H1 (cell line): ENCODE measurements at regions not wholly inside any gene's neighbourhood (a gene's known extent, or its start where the extent isn't known, plus 50 kb on each side); places are given as distances from the start of the nearest gene placed in this dataset.

Experiments
- CTCF ChIA-PET: fragments of 300-600 bp; sonication (Branson Sonifier 250); formaldehyde crosslinking; loops from one replicate; lab custom pipeline; 2021; ENCODE audit not compliant: partially characterized antibody; lab: Charles Lee
- POLR2A ChIA-PET: fragments of 300-600 bp; sonication (Branson Sonifier 250); formaldehyde crosslinking; loops from one replicate; lab custom pipeline; 2021; ENCODE audit warnings: inconsistent platforms; ENCODE audit not compliant: partially characterized antibody; lab: Charles Lee
- DNase-seq, 2 experiments: peaks; one replicate each; pipeline versions ENCODE4 v3.0.0 to v3.0.0-alpha.2; 2010 to 2022; ENCODE audit warnings: low spot score in 2 of 2, low read depth in 1 of 2, mixed read lengths in 1 of 2
- FAIRE-seq: peaks from 2 replicates; lab custom pipeline; 2011; peaks lifted over from hg19 to GRCh38; lab: Jason Lieb, UNC
- H2AFZ ChIP-seq: 2 replicates; pipeline ENCODE4 v1.8.1; 2012; ENCODE audit warnings: low read length, inconsistent platforms
- H2AK5ac ChIP-seq: 2 replicates; pipeline ENCODE4 v1.6.1; 2013; ENCODE audit warnings: low read depth, low read length
- H2BK120ac ChIP-seq: replicated peaks from 2 replicates; pipeline ENCODE3; 2013; ENCODE audit warnings: low read depth, low read length, inconsistent platforms
- H2BK12ac ChIP-seq: 2 replicates; pipeline ENCODE4 v1.6.1; 2013; ENCODE audit warnings: low read depth, low read length
- H2BK15ac ChIP-seq: 2 replicates; pipeline ENCODE4 v1.6.1; 2013; ENCODE audit warnings: low read length
- H2BK20ac ChIP-seq: 2 replicates; pipeline ENCODE4 v1.6.1; 2013; ENCODE audit warnings: low read length
- H2BK5ac ChIP-seq: 2 replicates; pipeline ENCODE4 v1.6.1; 2013; ENCODE audit warnings: low read depth, low read length
- H3K14ac ChIP-seq: 2 replicates; pipeline ENCODE4 v1.6.1; 2013; ENCODE audit warnings: inconsistent platforms; ENCODE audit not compliant: insufficient read length
- H3K18ac ChIP-seq: 2 replicates; pipeline ENCODE4 v1.6.1; 2013; ENCODE audit warnings: low read length; ENCODE audit errors: extremely low read depth
- H3K23ac ChIP-seq: 2 replicates; pipeline ENCODE4 v1.6.1; 2013; ENCODE audit warnings: inconsistent platforms; ENCODE audit not compliant: insufficient read length
- H3K23me2 ChIP-seq: 2 replicates; pipeline ENCODE4 v1.6.1; 2013; ENCODE audit warnings: low read depth, low read length
- H3K27ac ChIP-seq: 2 replicates; pipeline ENCODE4 v1.6.1; 2011; ENCODE audit warnings: low read depth, low read length, inconsistent platforms
- H3K27me3 ChIP-seq, 4 experiments: replicated peaks in 1 of 4; 1 replicate in 1 of 4; 2 replicates in 3 of 4; pipeline versions ENCODE4 v1.6.1 to v1.8.1; 2011 to 2013; ENCODE audit warnings: low read length in 3 of 4, mild to moderate bottlenecking in 3 of 4, inconsistent platforms in 2 of 4, mixed read lengths in 2 of 4, moderate library complexity in 1 of 4; ENCODE audit not compliant: control insufficient read depth in 3 of 4, insufficient read depth in 3 of 4; ENCODE audit errors: extremely low read depth in 1 of 4
- H3K36me3 ChIP-seq, 4 experiments: 2 replicates each; pipeline versions ENCODE4 v1.6.1 to v1.8.1; 2011 to 2013; ENCODE audit warnings: mild to moderate bottlenecking in 4 of 4, low read length in 3 of 4, moderate library complexity in 2 of 4, control low read depth in 1 of 4, inconsistent platforms in 1 of 4; ENCODE audit not compliant: insufficient read depth in 4 of 4, control insufficient read depth in 2 of 4
- H3K4ac ChIP-seq: replicated peaks from 2 replicates; pipeline ENCODE3; 2013; ENCODE audit warnings: low read length, low read depth, mixed read lengths, inconsistent platforms; ENCODE audit not compliant: insufficient read length
- H3K4me1 ChIP-seq, 4 experiments: replicated peaks in 1 of 4; 1 replicate in 1 of 4; 2 replicates in 3 of 4; pipeline versions ENCODE4 v1.6.1 to v1.8.1; 2011 to 2013; ENCODE audit warnings: low read length in 3 of 4, inconsistent platforms in 2 of 4, mixed read lengths in 1 of 4; ENCODE audit not compliant: insufficient read depth in 4 of 4, control insufficient read depth in 3 of 4
- H3K4me2 ChIP-seq, 2 experiments: 2 replicates each; pipeline versions ENCODE4 v1.6.1 to v1.8.1; 2011 to 2013; ENCODE audit warnings: low read depth in 2 of 2, low read length in 2 of 2, control low read depth in 1 of 2, inconsistent platforms in 1 of 2, mild to moderate bottlenecking in 1 of 2; ENCODE audit not compliant: insufficient read depth in 1 of 2
- H3K4me3 ChIP-seq, 4 experiments: fragments of 200-600, 300-600 bp in 1 of 4; sonication (generic), shearing (Covaris generic), sonication (Bioruptor Twin) in 1 of 4; 2 replicates each; pipeline versions ENCODE4 v1.5.1 to v1.8.1; 2011 to 2016; ENCODE audit warnings: low read length in 4 of 4, low read depth in 3 of 4, control low read depth in 2 of 4, inconsistent platforms in 2 of 4, mild to moderate bottlenecking in 2 of 4, mixed read lengths in 1 of 4, moderate library complexity in 1 of 4; ENCODE audit not compliant: insufficient read depth in 2 of 4; ENCODE audit errors: extremely low read depth in 1 of 4
- H3K56ac ChIP-seq: replicated peaks from 2 replicates; pipeline ENCODE3; 2013; ENCODE audit warnings: low read depth, mild to moderate bottlenecking, mixed read lengths, low read length, inconsistent platforms; ENCODE audit not compliant: insufficient read length
- H3K79me1 ChIP-seq: 2 replicates; pipeline ENCODE4 v1.6.1; 2013; ENCODE audit warnings: low read depth, low read length, control low read depth
- H3K79me2 ChIP-seq, 2 experiments: 2 replicates each; pipeline versions ENCODE4 v1.6.1 to v1.8.1; 2012 to 2013; ENCODE audit warnings: low read length in 2 of 2, mild to moderate bottlenecking in 2 of 2, inconsistent platforms in 1 of 2; ENCODE audit not compliant: insufficient read depth in 2 of 2, control insufficient read depth in 1 of 2
- H3K9ac ChIP-seq, 4 experiments: replicated peaks in 1 of 4; 1 replicate in 1 of 4; 2 replicates in 3 of 4; pipeline versions ENCODE4 v1.6.1 to v1.8.1; 2011 to 2013; ENCODE audit warnings: low read depth in 3 of 4, low read length in 3 of 4, control low read depth in 2 of 4, mild to moderate bottlenecking in 2 of 4, moderate library complexity in 2 of 4, inconsistent platforms in 1 of 4; ENCODE audit errors: extremely low read depth in 1 of 4
- H3K9me3 ChIP-seq, 2 experiments: 2 replicates each; pipeline versions ENCODE4 v1.6.1 to v1.8.1; 2012 to 2013; ENCODE audit warnings: mild to moderate bottlenecking in 2 of 2, moderate library complexity in 2 of 2, control low read depth in 1 of 2, inconsistent platforms in 1 of 2, low read depth in 1 of 2, low read length in 1 of 2, mixed read lengths in 1 of 2; ENCODE audit not compliant: insufficient read depth in 2 of 2
- H4K20me1 ChIP-seq, 2 experiments: replicated peaks in 1 of 2; 2 replicates each; pipeline versions ENCODE3 to v1.8.1; 2011 to 2013; ENCODE audit warnings: inconsistent platforms in 2 of 2, low read length in 2 of 2, mild to moderate bottlenecking in 1 of 2; ENCODE audit not compliant: insufficient read depth in 2 of 2, control insufficient read depth in 1 of 2
- H4K5ac ChIP-seq: 2 replicates; pipeline ENCODE4 v1.6.1; 2013; ENCODE audit warnings: low read length, low read depth, mixed read lengths, inconsistent platforms; ENCODE audit not compliant: insufficient read length
- H4K8ac ChIP-seq: 2 replicates; pipeline ENCODE4 v1.8.0; 2013; ENCODE audit warnings: mild to moderate bottlenecking, moderate library complexity, low read length, inconsistent platforms; ENCODE audit not compliant: insufficient read depth; ENCODE audit errors: extremely low read depth
- H4K91ac ChIP-seq: replicated peaks from 2 replicates; pipeline ENCODE3; 2013; ENCODE audit warnings: low read length, mixed read lengths, inconsistent platforms; ENCODE audit not compliant: insufficient read length
- CHD1 ChIP-seq: IDR thresholded peaks from 2 replicates; pipeline ENCODE4 v1.6.1; 2012; ENCODE audit warnings: low read depth, low read length, improper control_type of control experiment
- CHD2 ChIP-seq: IDR thresholded peaks from 2 replicates; pipeline ENCODE4 v1.6.1; 2012; ENCODE audit warnings: low read length, improper control_type of control experiment
- HDAC6 ChIP-seq: IDR thresholded peaks from one replicate; pipeline ENCODE4 v1.7.1; 2012; ENCODE audit warnings: low read depth, mild to moderate bottlenecking, inconsistent platforms, low read length, moderate library complexity
- JUND ChIP-seq: IDR thresholded peaks from 2 replicates; pipeline ENCODE4 v1.6.1; 2011; ENCODE audit warnings: mild to moderate bottlenecking, improper control_type of control experiment, low read length
- KDM1A ChIP-seq: fragments of 200-600, 300-600 bp; sonication (generic); IDR thresholded peaks from 2 replicates; pipeline ENCODE4 v1.7.1; 2016; ENCODE audit warnings: mild to moderate bottlenecking, low read length, borderline replicate concordance
- KDM4A ChIP-seq: IDR thresholded peaks from one replicate; pipeline ENCODE4 v1.7.1; 2012; ENCODE audit warnings: low read depth, mild to moderate bottlenecking, moderate library complexity, low read length, inconsistent platforms; ENCODE audit not compliant: severe bottlenecking
- KDM5A ChIP-seq: fragments of 200-600 bp; IDR thresholded peaks from 2 replicates; pipeline ENCODE4 v1.7.1; 2012; ENCODE audit warnings: mild to moderate bottlenecking, low read length, inconsistent platforms, mixed read lengths
- MAFK ChIP-seq: IDR thresholded peaks from 2 replicates; pipeline ENCODE4 v1.6.1; 2012; ENCODE audit warnings: low read depth, mild to moderate bottlenecking, improper control_type of control experiment, low read length
- RNF2 ChIP-seq: fragments of 200-900, 300-1000 bp; sonication (generic); IDR thresholded peaks from 2 replicates; pipeline ENCODE4 v1.7.1; 2016; ENCODE audit warnings: borderline replicate concordance, low read depth, mild to moderate bottlenecking, antibody characterized with exemption, low read length; ENCODE audit not compliant: poor library complexity, severe bottlenecking; ENCODE audit errors: missing control alignments
- SIN3A ChIP-seq, 2 experiments: IDR thresholded peaks in 1 of 2; conservative IDR thresholded peaks in 1 of 2; 2 replicates each; pipeline ENCODE4 v1.6.1; 2011 to 2012; ENCODE audit warnings: low read length in 2 of 2, improper control_type of control experiment in 1 of 2, low read depth in 1 of 2, mild to moderate bottlenecking in 1 of 2
- SIRT6 ChIP-seq: IDR thresholded peaks from one replicate; pipeline ENCODE4 v1.7.1; 2012; ENCODE audit warnings: low read length, inconsistent platforms
- SRF ChIP-seq: IDR thresholded peaks from 2 replicates; pipeline ENCODE4 v1.6.1; 2011; ENCODE audit warnings: mild to moderate bottlenecking, low read depth, low read length, moderate library complexity
- SUZ12 ChIP-seq: fragments of 200-600 bp; sonication (generic); IDR thresholded peaks from 2 replicates; pipeline ENCODE4 v1.6.1; 2012; ENCODE audit warnings: mild to moderate bottlenecking, inconsistent platforms, low read length, moderate library complexity, mixed read lengths
- WGBS, 2 experiments: shearing (Covaris generic) in 1 of 2; methylation state at CpG; one replicate each; pipeline versions ENCODE4 v1.1.6 to v1.1.7; 2013 to 2015; ENCODE audit warnings: low lambda C conversion rate in 2 of 2, mixed read lengths in 2 of 2, inconsistent platforms in 1 of 2, low coverage in 1 of 2, missing lambda C conversion rate in 1 of 2; ENCODE audit not compliant: insufficient replicate concordance in 2 of 2, insufficient coverage in 1 of 2, insufficient read length in 1 of 2; ENCODE audit errors: extremely low coverage in 1 of 2, missing lambda C conversion rate in 1 of 2; 5-methylcytosine and 5-hydroxymethylcytosine counted together

DNA sequence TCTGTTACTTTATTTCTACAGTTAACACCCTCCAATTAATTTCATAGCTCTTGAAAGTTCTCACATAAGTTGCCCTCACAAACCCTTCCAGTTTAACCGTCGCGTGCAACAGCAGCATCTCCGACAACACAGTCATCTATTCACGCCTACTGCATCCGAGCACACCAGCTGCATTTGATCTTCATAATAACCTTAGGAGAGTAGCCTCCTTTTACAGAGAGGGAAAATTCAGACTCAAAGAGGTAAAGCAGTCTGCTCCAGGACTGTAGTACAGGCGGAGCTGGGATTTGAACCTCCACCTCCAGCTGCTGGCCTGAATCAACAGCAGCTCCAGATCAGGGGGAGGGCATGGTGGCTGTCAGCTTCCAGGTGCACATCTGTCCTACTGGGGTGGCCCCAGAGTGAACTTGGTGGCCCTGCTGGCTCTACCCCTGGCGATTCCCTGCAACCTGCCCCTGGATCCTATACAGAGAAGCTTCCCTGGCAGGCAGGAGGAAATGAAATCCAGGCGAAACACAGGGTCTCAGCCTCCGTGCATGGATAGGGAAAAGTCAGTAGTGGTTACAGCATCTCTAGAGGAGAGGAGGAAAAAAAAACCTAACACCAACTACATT is 71.6 kb upstream of the UNC5A start:
- Histone ChIP-seq H3K9me3 (no peaks in the 10 kb centered on the region), H4K8ac (no peak overlapping the region), H4K20me1 (no peaks in the 10 kb centered on the region), H3K23me2 (peaks cover 6% of the 10 kb centered on the region), H2BK12ac (no peak overlapping the region), H3K36me3 (no peaks in the 10 kb centered on the region; a peak in 1 of 8 replicates), H3K4me2 (no peak overlapping the region), H3K56ac (no peak overlapping the region), H2BK120ac (no peak overlapping the region), H3K14ac (no peak overlapping the region), H3K4me3 (0 out of 8 replicates have a peak overlapping the region, but pooled peaks of 1 of the 4 experiments have one; percentile 10), H2AFZ (no peak overlapping the region), H2BK15ac (peak overlapping the region; percentile 83; the same call in 1 of the 2 replicates), H3K23ac (no peak overlapping the region), H2BK5ac (no peak overlapping the region), H3K18ac (no peak overlapping the region), H3K4me1 (peaks cover 7 to 28% (median 17%) of the 10 kb centered on the region in 4 experiments), H2BK20ac (peak overlapping the region; percentile 87), H2AK5ac (no peak overlapping the region), H4K91ac (no peak overlapping the region), H3K27ac (no peak overlapping the region), H3K79me1 (no peaks in the 10 kb centered on the region), H3K27me3 (peaks cover 0 to 20% (median 9%) of the 10 kb centered on the region in 4 experiments; a peak in 5 of 7 replicates), H4K5ac (no peak overlapping the region), H3K79me2 (no peaks in the 10 kb centered on the region), H3K4ac (no peak overlapping the region), H3K9ac (no peak overlapping the region)
- ChIA-PET POLR2A (interaction anchor here (0.7 to 2.5 kb wide), 2 partner anchors 10 to 36 kb away, joined by 3 to 10 read pairs; no protein-coding TSS in a partner anchor), CTCF (interaction anchor here (0.6 to 9.4 kb wide), 15 partner anchors 10 to 164 kb away, joined by 3 to 56 read pairs (median 4); no protein-coding TSS in a partner anchor)
- FAIRE-seq (no peak), DNase-seq (peak in 1 of 2 experiments; percentile 44)
- WGBS, 2 experiments, result 86% methylated on average over 10 of the region's 10 CpGs; no CpG with 5 or more reads in 1 of the 2 experiments
- TF ChIP-seq KDM5A (no peak), CHD1 (no peak), SIRT6 (no peak), SUZ12 (no peak), MAFK (no peak), SIN3A (conservative IDR thresholded peaks at IDR 0.05 in 1 of 2, IDR thresholded peaks at IDR 0.05 in 1 of 2; ENCODE audit: low read depth in 1 of 2, low read length in 2 of 2) (no peak), KDM1A (no peak), RNF2 (no peak), SRF (no peak), HDAC6 (no peak), JUND (no peak), CHD2 (no peak), KDM4A (no peak)
